ENCODE measurements at regions not wholly inside any gene's neighbourhood (a gene's known extent, or its start where the extent isn't known, plus 50 kb on each side); places are given as distances from the start of the nearest gene placed in this dataset.

GRCh38 chr2:9782197-9782719 lies 61.0 kb upstream of the TAF1B start:
- TF ChIP-seq CTCF (IDR thresholded peaks at IDR 0.05 in 4 of 5, conservative IDR thresholded peaks at IDR 0.05 in 1 of 5) (no peak), POLR2A (IDR thresholded peaks at IDR 0.05) (no peak)
